ENCODE measurements at regions not wholly inside any gene's neighbourhood (a gene's known extent, or its start where the extent isn't known, plus 50 kb on each side); places are given as distances from the start of the nearest gene placed in this dataset.
"Not testable (repeated sequence)": the region's sequence is repeated elsewhere in the genome, so short reads cannot be mapped to it uniquely, and the experiment has no call there.

GRCh38 chr6:9128970-9129369 is 693.6 kb upstream of the SLC35B3 start:
- Histone ChIP-seq H3K27me3 (no peaks in the 10 kb centered on the region), H3K4me1 (no peaks in the 10 kb centered on the region), H3K9me3 (no peaks in the 10 kb centered on the region), H3K27ac (no peak overlapping the region), H3K36me3 (no peaks in the 10 kb centered on the region), H3K4me3 (no peak overlapping the region)
- intact Hi-C loops (cut with DNase I; ENCODE audit: low total_unique reads), result no loop called here
- DNase-seq, result no peak
- no peak for TF ChIP-seq CTCF (IDR thresholded peaks at IDR 0.05)
- no peak for TF ChIP-seq POLR2A (IDR thresholded peaks at IDR 0.05)

GRCh38 chr6:9126878-9127560 is 691.7 kb upstream of the SLC35B3 start:
- H3K36me3 ChIP-seq, result no peaks in the 10 kb centered on the region
- H3K4me3 ChIP-seq, result no peak overlapping the region
- DNase-seq, result no peak
- TF ChIP-seq CTCF (IDR thresholded peaks at IDR 0.05), result no peak
- TF ChIP-seq POLR2A (IDR thresholded peaks at IDR 0.05), result no peak
- intact Hi-C loops (cut with DNase I; ENCODE audit: low total_unique reads), result no loop called here
- no peaks in the 10 kb centered on the region for H3K9me3 ChIP-seq
- no peaks in the 10 kb centered on the region for H3K4me1 ChIP-seq
- no peak overlapping the region for H3K27ac ChIP-seq
- no peaks in the 10 kb centered on the region for H3K27me3 ChIP-seq

- H3K27ac ChIP-seq; H3K9me3 ChIP-seq; H3K4me3 ChIP-seq; H3K36me3 ChIP-seq; intact Hi-C loops (cut with DNase I; ENCODE audit: low total_unique reads); H3K4me1 ChIP-seq; DNase-seq; H3K27me3 ChIP-seq: not testable (repeated sequence)
Measured at GRCh38 chr6:9126034-9126433, 690.7 kb upstream of the SLC35B3 start.

GRCh38 chr6:9121549-9121948 is 686.2 kb upstream of the SLC35B3 start:
- Histone ChIP-seq H3K4me3 (no peak overlapping the region), H3K36me3 (no peaks in the 10 kb centered on the region), H3K27me3 (no peaks in the 10 kb centered on the region), H3K4me1 (no peaks in the 10 kb centered on the region), H3K27ac (no peak overlapping the region), H3K9me3 (no peaks in the 10 kb centered on the region)
- TF ChIP-seq CTCF (IDR thresholded peaks at IDR 0.05), result no peak
- no peak for TF ChIP-seq POLR2A (IDR thresholded peaks at IDR 0.05)
- intact Hi-C loops (cut with DNase I; ENCODE audit: low total_unique reads), result no loop called here
- DNase-seq, result no peak

GRCh38 chr6:9116026-9116425 is 680.7 kb upstream of the SLC35B3 start:
- H3K36me3 ChIP-seq, result no peaks in the 10 kb centered on the region
- no peak overlapping the region for H3K27ac ChIP-seq
- H3K27me3 ChIP-seq, result no peaks in the 10 kb centered on the region
- no peak for DNase-seq
- H3K4me1 ChIP-seq, result no peaks in the 10 kb centered on the region
- intact Hi-C loops (cut with DNase I; ENCODE audit: low total_unique reads), result no loop called here
- H3K4me3 ChIP-seq, result no peak overlapping the region
- H3K9me3 ChIP-seq, result no peaks in the 10 kb centered on the region
- TF ChIP-seq POLR2A (IDR thresholded peaks at IDR 0.05), result no peak
- TF ChIP-seq CTCF (IDR thresholded peaks at IDR 0.05), result no peak

GRCh38 chr6:9112544-9112943 is 677.2 kb upstream of the SLC35B3 start:
- intact Hi-C loops (cut with DNase I; ENCODE audit: low total_unique reads), result no loop called here
- H3K9me3 ChIP-seq, result no peaks in the 10 kb centered on the region
- no peak overlapping the region for H3K27ac ChIP-seq
- no peak for TF ChIP-seq CTCF (IDR thresholded peaks at IDR 0.05)
- TF ChIP-seq POLR2A (IDR thresholded peaks at IDR 0.05), result no peak
- no peak overlapping the region for H3K4me3 ChIP-seq
- no peak for DNase-seq
- H3K27me3 ChIP-seq, result no peaks in the 10 kb centered on the region
- no peaks in the 10 kb centered on the region for H3K36me3 ChIP-seq
- H3K4me1 ChIP-seq, result no peaks in the 10 kb centered on the region

Measured in uterus (tissue), 3 donors.